ENCODE measurements at regions not wholly inside any gene's neighbourhood (a gene's known extent, or its start where the extent isn't known, plus 50 kb on each side); places are given as distances from the start of the nearest gene placed in this dataset.

DNA sequence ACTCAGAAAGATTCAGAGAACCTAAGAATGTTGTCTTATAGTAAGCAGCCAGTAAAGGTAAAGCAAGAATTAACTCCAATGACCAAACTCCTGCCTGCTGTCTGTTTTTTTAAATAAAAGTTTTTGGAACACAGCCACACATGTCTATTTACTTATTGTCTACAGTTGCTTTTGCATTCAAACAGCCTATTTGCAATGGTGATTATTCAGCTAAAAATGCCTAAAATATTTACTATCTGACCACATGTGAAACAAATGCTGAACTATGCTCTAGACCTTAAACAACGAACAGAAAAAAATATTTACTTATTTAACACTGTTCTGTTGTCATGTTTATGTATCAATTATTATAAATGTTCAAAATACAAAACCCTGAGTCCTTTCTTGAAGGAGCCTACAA, 1246.6 kb downstream of the FAM181B start:
- TF ChIP-seq, protein P1, sequence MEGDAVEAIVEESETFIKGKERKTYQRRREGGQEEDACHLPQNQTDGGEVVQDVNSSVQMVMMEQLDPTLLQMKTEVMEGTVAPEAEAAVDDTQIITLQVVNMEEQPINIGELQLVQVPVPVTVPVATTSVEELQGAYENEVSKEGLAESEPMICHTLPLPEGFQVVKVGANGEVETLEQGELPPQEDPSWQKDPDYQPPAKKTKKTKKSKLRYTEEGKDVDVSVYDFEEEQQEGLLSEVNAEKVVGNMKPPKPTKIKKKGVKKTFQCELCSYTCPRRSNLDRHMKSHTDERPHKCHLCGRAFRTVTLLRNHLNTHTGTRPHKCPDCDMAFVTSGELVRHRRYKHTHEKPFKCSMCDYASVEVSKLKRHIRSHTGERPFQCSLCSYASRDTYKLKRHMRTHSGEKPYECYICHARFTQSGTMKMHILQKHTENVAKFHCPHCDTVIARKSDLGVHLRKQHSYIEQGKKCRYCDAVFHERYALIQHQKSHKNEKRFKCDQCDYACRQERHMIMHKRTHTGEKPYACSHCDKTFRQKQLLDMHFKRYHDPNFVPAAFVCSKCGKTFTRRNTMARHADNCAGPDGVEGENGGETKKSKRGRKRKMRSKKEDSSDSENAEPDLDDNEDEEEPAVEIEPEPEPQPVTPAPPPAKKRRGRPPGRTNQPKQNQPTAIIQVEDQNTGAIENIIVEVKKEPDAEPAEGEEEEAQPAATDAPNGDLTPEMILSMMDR (conservative IDR thresholded peaks at IDR 0.05; ENCODE audit: low read depth, low read length) = no peak
- TF ChIP-seq POLR2A (IDR thresholded peaks at IDR 0.05; ENCODE audit: low read depth, low read length) = no peak
- TF ChIP-seq CEBPB (IDR thresholded peaks at IDR 0.05; ENCODE audit: low read depth, low read length) = no peak
- TF ChIP-seq FOS (IDR thresholded peaks at IDR 0.05; ENCODE audit: low read depth, low read length) = no peak
- TF ChIP-seq BHLHE40 (IDR thresholded peaks at IDR 0.05; ENCODE audit: low read depth, low read length) = no peak
- no peak for TF ChIP-seq USF2 (IDR thresholded peaks at IDR 0.05; ENCODE audit: low read depth, low read length)
- no peak for TF ChIP-seq SMC3 (IDR thresholded peaks at IDR 0.05; ENCODE audit: low read depth, low read length)
- TF ChIP-seq ELK1 (IDR thresholded peaks at IDR 0.05; ENCODE audit: borderline replicate concordance, low read depth, low read length) = no peak
- no peak for TF ChIP-seq RFX5 (IDR thresholded peaks at IDR 0.05; ENCODE audit: low read depth, low read length)
- TF ChIP-seq MAFK (IDR thresholded peaks at IDR 0.05; ENCODE audit: low read depth, low read length) = no peak
- no peak for TF ChIP-seq MAZ (IDR thresholded peaks at IDR 0.05; ENCODE audit: borderline replicate concordance, low read depth, low read length)
- no peak for TF ChIP-seq RAD21 (IDR thresholded peaks at IDR 0.05; ENCODE audit: low read length)
- TF ChIP-seq RCOR1 (IDR thresholded peaks at IDR 0.05; ENCODE audit: insufficient replicate concordance, low read length) = no peak
